HEK293T (cell line): ENCODE measurements at regions not wholly inside any gene's neighbourhood (a gene's known extent, or its start where the extent isn't known, plus 50 kb on each side); places are given as distances from the start of the nearest gene placed in this dataset.

Source experiments
- BHLHE40 ChIP-seq: fragments of 450-650 bp; IDR thresholded peaks from 2 replicates; pipeline ENCODE4 v1.6.1; 2016; ENCODE audit warnings: mild to moderate bottlenecking, moderate library complexity, borderline replicate concordance
- ELF4 ChIP-seq: fragments of 450-650 bp; IDR thresholded peaks from 2 replicates; pipeline ENCODE4 v1.6.1; 2017; ENCODE audit warnings: antibody characterized with exemption
- FOXA1 ChIP-seq: fragments of 450-650 bp; IDR thresholded peaks from 2 replicates; pipeline ENCODE4 v1.6.1; 2016; ENCODE audit warnings: mild to moderate bottlenecking
- FOXK2 ChIP-seq: fragments of 450-650 bp; IDR thresholded peaks from 2 replicates; pipeline ENCODE4 v1.6.1; 2016; ENCODE audit warnings: mild to moderate bottlenecking
- FOXM1 ChIP-seq: fragments of 450-650 bp; IDR thresholded peaks from 2 replicates; pipeline ENCODE4 v1.6.1; 2017; ENCODE audit warnings: mild to moderate bottlenecking, borderline replicate concordance
- LEF1 ChIP-seq: fragments of 450-650 bp; IDR thresholded peaks from 2 replicates; pipeline ENCODE4 v1.6.1; 2017; ENCODE audit warnings: mild to moderate bottlenecking, borderline replicate concordance
- NFRKB ChIP-seq: fragments of 450-650 bp; IDR thresholded peaks from 2 replicates; pipeline ENCODE4 v1.6.1; 2016; ENCODE audit warnings: mild to moderate bottlenecking, moderate library complexity
- PKNOX1 ChIP-seq: fragments of 450-650 bp; IDR thresholded peaks from 2 replicates; pipeline ENCODE4 v1.6.1; 2016
- SP1 ChIP-seq: fragments of 450-650 bp; IDR thresholded peaks from 2 replicates; pipeline ENCODE4 v1.6.1; 2017
- TARDBP ChIP-seq: fragments of 450-650 bp; IDR thresholded peaks from 2 replicates; pipeline ENCODE4 v1.6.1; 2016
- ZNF384 ChIP-seq: fragments of 450-650 bp; IDR thresholded peaks from 2 replicates; pipeline ENCODE4 v1.6.1; 2016

- TF ChIP-seq TARDBP: no peak
- no peak for TF ChIP-seq ELF4
- no peak for TF ChIP-seq FOXA1
- no peak for TF ChIP-seq ZNF384
- TF ChIP-seq FOXM1: no peak
- no peak for TF ChIP-seq LEF1
- TF ChIP-seq FOXK2: no peak
- no peak for TF ChIP-seq SP1
- TF ChIP-seq PKNOX1: no peak
- TF ChIP-seq BHLHE40: no peak
- no peak for TF ChIP-seq NFRKB
These were observed 70.9 kb upstream of the MGMT start for GRCh38 chr10:129396021-129396722.
